ENCODE measurements at regions not wholly inside any gene's neighbourhood (a gene's known extent, or its start where the extent isn't known, plus 50 kb on each side); places are given as distances from the start of the nearest gene placed in this dataset.

DNA sequence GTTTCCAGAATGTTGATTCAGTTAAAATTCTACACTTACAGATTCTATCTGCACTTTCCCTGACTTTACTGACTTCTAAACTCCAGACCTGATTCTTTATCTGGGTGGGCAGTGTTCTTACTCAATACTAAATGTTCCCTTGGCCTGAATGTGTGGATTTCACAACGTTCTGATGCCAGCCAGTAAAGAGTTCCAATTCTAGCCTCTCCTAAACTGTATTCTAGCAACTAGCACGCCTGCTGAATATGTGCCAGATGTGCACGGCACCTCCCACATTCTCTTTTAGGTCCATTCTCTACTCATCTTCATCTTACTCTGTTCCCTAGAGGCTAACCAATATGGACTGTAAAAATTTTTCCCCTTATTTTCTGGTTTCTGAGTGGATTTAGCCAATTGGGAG, 479.5 kb upstream of the AGTR1 start:
- DNase-seq (ENCODE audit: low read depth in 1 of 2, low spot score in 1 of 2) (no peak), ATAC-seq (no peak), FAIRE-seq (no peak)
- H3K27ac ChIP-seq, result no peak overlapping the region
- H3K4me2 ChIP-seq, result no peak overlapping the region
- ChIA-PET CTCF (no interaction called here), POLR2A (no interaction called here)
- TF ChIP-seq, protein P1, sequence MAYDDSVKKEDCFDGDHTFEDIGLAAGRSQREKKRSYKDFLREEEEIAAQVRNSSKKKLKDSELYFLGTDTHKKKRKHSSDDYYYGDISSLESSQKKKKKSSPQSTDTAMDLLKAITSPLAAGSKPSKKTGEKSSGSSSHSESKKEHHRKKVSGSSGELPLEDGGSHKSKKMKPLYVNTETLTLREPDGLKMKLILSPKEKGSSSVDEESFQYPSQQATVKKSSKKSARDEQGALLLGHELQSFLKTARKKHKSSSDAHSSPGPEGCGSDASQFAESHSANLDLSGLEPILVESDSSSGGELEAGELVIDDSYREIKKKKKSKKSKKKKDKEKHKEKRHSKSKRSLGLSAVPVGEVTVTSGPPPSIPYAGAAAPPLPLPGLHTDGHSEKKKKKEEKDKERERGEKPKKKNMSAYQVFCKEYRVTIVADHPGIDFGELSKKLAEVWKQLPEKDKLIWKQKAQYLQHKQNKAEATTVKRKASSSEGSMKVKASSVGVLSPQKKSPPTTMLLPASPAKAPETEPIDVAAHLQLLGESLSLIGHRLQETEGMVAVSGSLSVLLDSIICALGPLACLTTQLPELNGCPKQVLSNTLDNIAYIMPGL (CRISPR knock-in tag; IDR thresholded peaks at IDR 0.05; ENCODE audit: borderline replicate concordance), result no peak
- TF ChIP-seq, protein P2, sequence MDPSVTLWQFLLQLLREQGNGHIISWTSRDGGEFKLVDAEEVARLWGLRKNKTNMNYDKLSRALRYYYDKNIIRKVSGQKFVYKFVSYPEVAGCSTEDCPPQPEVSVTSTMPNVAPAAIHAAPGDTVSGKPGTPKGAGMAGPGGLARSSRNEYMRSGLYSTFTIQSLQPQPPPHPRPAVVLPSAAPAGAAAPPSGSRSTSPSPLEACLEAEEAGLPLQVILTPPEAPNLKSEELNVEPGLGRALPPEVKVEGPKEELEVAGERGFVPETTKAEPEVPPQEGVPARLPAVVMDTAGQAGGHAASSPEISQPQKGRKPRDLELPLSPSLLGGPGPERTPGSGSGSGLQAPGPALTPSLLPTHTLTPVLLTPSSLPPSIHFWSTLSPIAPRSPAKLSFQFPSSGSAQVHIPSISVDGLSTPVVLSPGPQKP (IDR thresholded peaks at IDR 0.05; ENCODE audit: low read depth, low read length), result no peak
- TF ChIP-seq ESRRA (IDR thresholded peaks at IDR 0.05; ENCODE audit: borderline replicate concordance, low read length) (no peak), JUNB (IDR thresholded peaks at IDR 0.05) (no peak), CBX8 (IDR thresholded peaks at IDR 0.05) (no peak), EHF (CRISPR knock-in tag; IDR thresholded peaks at IDR 0.05) (no peak), HDAC2 (IDR thresholded peaks at IDR 0.05) (no peak), RNF2 (IDR thresholded peaks at IDR 0.05; ENCODE audit: borderline replicate concordance, low read depth) (no peak), ZC3H11A (IDR thresholded peaks at IDR 0.05) (no peak), ZNF302 (CRISPR knock-in tag; IDR thresholded peaks at IDR 0.05) (no peak), EHMT2 (IDR thresholded peaks at IDR 0.05; ENCODE audit: low read depth) (no peak)
- TF ChIP-seq, protein P3, sequence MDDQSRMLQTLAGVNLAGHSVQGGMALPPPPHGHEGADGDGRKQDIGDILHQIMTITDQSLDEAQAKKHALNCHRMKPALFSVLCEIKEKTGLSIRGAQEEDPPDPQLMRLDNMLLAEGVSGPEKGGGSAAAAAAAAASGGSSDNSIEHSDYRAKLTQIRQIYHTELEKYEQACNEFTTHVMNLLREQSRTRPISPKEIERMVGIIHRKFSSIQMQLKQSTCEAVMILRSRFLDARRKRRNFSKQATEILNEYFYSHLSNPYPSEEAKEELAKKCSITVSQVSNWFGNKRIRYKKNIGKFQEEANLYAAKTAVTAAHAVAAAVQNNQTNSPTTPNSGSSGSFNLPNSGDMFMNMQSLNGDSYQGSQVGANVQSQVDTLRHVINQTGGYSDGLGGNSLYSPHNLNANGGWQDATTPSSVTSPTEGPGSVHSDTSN (IDR thresholded peaks at IDR 0.05), result no peak
- TF ChIP-seq, protein P4, sequence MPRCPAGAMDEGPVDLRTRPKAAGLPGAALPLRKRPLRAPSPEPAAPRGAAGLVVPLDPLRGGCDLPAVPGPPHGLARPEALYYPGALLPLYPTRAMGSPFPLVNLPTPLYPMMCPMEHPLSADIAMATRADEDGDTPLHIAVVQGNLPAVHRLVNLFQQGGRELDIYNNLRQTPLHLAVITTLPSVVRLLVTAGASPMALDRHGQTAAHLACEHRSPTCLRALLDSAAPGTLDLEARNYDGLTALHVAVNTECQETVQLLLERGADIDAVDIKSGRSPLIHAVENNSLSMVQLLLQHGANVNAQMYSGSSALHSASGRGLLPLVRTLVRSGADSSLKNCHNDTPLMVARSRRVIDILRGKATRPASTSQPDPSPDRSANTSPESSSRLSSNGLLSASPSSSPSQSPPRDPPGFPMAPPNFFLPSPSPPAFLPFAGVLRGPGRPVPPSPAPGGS (IDR thresholded peaks at IDR 0.05), result no peak
- TF ChIP-seq, protein P5, sequence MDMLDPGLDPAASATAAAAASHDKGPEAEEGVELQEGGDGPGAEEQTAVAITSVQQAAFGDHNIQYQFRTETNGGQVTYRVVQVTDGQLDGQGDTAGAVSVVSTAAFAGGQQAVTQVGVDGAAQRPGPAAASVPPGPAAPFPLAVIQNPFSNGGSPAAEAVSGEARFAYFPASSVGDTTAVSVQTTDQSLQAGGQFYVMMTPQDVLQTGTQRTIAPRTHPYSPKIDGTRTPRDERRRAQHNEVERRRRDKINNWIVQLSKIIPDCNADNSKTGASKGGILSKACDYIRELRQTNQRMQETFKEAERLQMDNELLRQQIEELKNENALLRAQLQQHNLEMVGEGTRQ (IDR thresholded peaks at IDR 0.05), result no peak
- no peak overlapping the region for H3K4me3 ChIP-seq
- WGBS (ENCODE audit: missing lambda C conversion rate), result 34% methylated on average over 3 of the region's 3 CpGs
- H3K9me3 ChIP-seq, result no peaks in the 10 kb centered on the region
- H3K4me1 ChIP-seq, result no peaks in the 10 kb centered on the region

DNA sequence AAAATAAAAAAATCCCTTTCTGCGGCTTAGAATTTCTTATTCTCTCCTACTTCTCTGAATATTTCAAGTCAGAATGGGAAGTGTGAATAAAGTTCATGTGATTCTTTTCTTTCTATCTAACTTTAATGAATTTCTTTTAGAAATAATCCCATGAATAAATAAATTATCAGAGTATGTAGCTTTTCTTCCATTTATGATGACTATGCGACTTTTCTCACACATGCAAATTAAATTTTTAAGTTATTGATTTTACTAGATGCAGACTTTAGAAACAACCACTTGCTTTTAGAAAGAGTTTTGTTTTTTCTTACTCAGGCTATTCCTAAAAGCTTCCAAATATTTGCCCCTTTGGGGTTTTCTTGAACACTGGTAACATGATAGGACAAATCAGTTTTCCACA, 477.7 kb upstream of the AGTR1 start:
- no peak for FAIRE-seq
- H3K9me3 ChIP-seq, result no peaks in the 10 kb centered on the region
- CTCF ChIA-PET, result interaction anchor here (0.6 kb wide), 1 partner anchor 22 kb away, joined by 3 read pairs; no protein-coding TSS in a partner anchor
- TF ChIP-seq, protein P6, sequence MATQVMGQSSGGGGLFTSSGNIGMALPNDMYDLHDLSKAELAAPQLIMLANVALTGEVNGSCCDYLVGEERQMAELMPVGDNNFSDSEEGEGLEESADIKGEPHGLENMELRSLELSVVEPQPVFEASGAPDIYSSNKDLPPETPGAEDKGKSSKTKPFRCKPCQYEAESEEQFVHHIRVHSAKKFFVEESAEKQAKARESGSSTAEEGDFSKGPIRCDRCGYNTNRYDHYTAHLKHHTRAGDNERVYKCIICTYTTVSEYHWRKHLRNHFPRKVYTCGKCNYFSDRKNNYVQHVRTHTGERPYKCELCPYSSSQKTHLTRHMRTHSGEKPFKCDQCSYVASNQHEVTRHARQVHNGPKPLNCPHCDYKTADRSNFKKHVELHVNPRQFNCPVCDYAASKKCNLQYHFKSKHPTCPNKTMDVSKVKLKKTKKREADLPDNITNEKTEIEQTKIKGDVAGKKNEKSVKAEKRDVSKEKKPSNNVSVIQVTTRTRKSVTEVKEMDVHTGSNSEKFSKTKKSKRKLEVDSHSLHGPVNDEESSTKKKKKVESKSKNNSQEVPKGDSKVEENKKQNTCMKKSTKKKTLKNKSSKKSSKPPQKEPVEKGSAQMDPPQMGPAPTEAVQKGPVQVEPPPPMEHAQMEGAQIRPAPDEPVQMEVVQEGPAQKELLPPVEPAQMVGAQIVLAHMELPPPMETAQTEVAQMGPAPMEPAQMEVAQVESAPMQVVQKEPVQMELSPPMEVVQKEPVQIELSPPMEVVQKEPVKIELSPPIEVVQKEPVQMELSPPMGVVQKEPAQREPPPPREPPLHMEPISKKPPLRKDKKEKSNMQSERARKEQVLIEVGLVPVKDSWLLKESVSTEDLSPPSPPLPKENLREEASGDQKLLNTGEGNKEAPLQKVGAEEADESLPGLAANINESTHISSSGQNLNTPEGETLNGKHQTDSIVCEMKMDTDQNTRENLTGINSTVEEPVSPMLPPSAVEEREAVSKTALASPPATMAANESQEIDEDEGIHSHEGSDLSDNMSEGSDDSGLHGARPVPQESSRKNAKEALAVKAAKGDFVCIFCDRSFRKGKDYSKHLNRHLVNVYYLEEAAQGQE (IDR thresholded peaks at IDR 0.05), result no peak
- TF ChIP-seq MAFK (IDR thresholded peaks at IDR 0.05; ENCODE audit: partially characterized antibody) (peak; percentile 73), HOXB13 (CRISPR knock-in tag; IDR thresholded peaks at IDR 0.05; ENCODE audit: low read depth) (no peak)
- TF ChIP-seq, protein P2 (IDR thresholded peaks at IDR 0.05; ENCODE audit: low read depth, low read length), result no peak
- DNase-seq (ENCODE audit: low read depth in 1 of 2, low spot score in 1 of 2), result no peak
- H3K4me1 ChIP-seq, result no peaks in the 10 kb centered on the region
- POLR2A ChIA-PET, result no interaction called here
- 75% methylated on average over 2 of the region's 2 CpGs for WGBS (ENCODE audit: missing lambda C conversion rate)
- no peak for ATAC-seq
- H3K4me2 ChIP-seq, result no peak overlapping the region
- no peak overlapping the region for H3K4me3 ChIP-seq
- no peak overlapping the region for H3K27ac ChIP-seq
